Endothelial cell (in vitro differentiated cells): ENCODE measurements at regions not wholly inside any gene's neighbourhood (a gene's known extent, or its start where the extent isn't known, plus 50 kb on each side); places are given as distances from the start of the nearest gene placed in this dataset.

Source experiments
- DNase-seq: peaks from one replicate; pipeline ENCODE4 v3.0.0; 2021; ENCODE audit warnings: low spot score
- H3K27ac Mint-ChIP-seq: one replicate; pipeline ENCODE4 v1.8.0; 2021; ENCODE audit warnings: mixed read lengths, inconsistent platforms; ENCODE audit not compliant: unreplicated experiment
- H3K27me3 Mint-ChIP-seq: one replicate; pipeline ENCODE4 v1.8.0; 2021; ENCODE audit warnings: mild to moderate bottlenecking, moderate library complexity, mixed read lengths, inconsistent platforms; ENCODE audit not compliant: unreplicated experiment
- H3K36me3 Mint-ChIP-seq: one replicate; pipeline ENCODE4 v1.8.0; 2021; ENCODE audit warnings: mild to moderate bottlenecking, low read depth, mixed read lengths, inconsistent platforms; ENCODE audit not compliant: unreplicated experiment
- H3K4me1 Mint-ChIP-seq: one replicate; pipeline ENCODE4 v1.8.0; 2021; ENCODE audit warnings: mild to moderate bottlenecking, mixed read lengths, inconsistent platforms; ENCODE audit not compliant: unreplicated experiment
- H3K4me3 Mint-ChIP-seq: one replicate; pipeline ENCODE4 v1.8.0; 2021; ENCODE audit warnings: mild to moderate bottlenecking, mixed read lengths, inconsistent platforms; ENCODE audit not compliant: unreplicated experiment
- H3K9me3 Mint-ChIP-seq: one replicate; pipeline ENCODE4 v1.8.0; 2021; ENCODE audit warnings: mixed read lengths, inconsistent platforms; ENCODE audit not compliant: unreplicated experiment
- CTCF ChIP-seq: fragments of 200-600 bp; sonication (generic); IDR thresholded peaks from one replicate; pipeline ENCODE4 v1.5.0; 2021; ENCODE audit warnings: antibody characterized with exemption; ENCODE audit not compliant: unreplicated experiment

GRCh38 chr3:18951333-18951732 lies 197.0 kb upstream of the KCNH8 start:
- H3K4me1 Mint-ChIP-seq = no peaks in the 10 kb centered on the region
- no peaks in the 10 kb centered on the region for H3K9me3 Mint-ChIP-seq
- no peaks in the 10 kb centered on the region for H3K36me3 Mint-ChIP-seq
- no peak overlapping the region for H3K27ac Mint-ChIP-seq
- no peak for TF ChIP-seq CTCF
- H3K27me3 Mint-ChIP-seq = no peaks in the 10 kb centered on the region
- DNase-seq = no peak
- H3K4me3 Mint-ChIP-seq = no peak overlapping the region

GRCh38 chr3:18946524-18946923 lies 201.8 kb upstream of the KCNH8 start:
- Mint-ChIP-seq H3K27ac (no peak overlapping the region), H3K9me3 (no peaks in the 10 kb centered on the region), H3K4me1 (no peaks in the 10 kb centered on the region), H3K36me3 (no peaks in the 10 kb centered on the region), H3K4me3 (no peak overlapping the region), H3K27me3 (no peaks in the 10 kb centered on the region)
- no peak for TF ChIP-seq CTCF
- DNase-seq = no peak

- Mint-ChIP-seq H3K4me3 (no peak overlapping the region), H3K27ac (no peak overlapping the region), H3K9me3 (no peaks in the 10 kb centered on the region), H3K36me3 (no peaks in the 10 kb centered on the region), H3K27me3 (no peaks in the 10 kb centered on the region), H3K4me1 (no peaks in the 10 kb centered on the region)
- no peak for DNase-seq
- no peak for TF ChIP-seq CTCF
Observed at GRCh38 chr3:18937574-18937973, 210.7 kb upstream of the KCNH8 start.

GRCh38 chr3:18919158-18919557 lies 229.2 kb upstream of the KCNH8 start:
- TF ChIP-seq CTCF = no peak
- Mint-ChIP-seq H3K27me3 (no peaks in the 10 kb centered on the region), H3K4me3 (no peak overlapping the region), H3K9me3 (no peaks in the 10 kb centered on the region), H3K4me1 (no peaks in the 10 kb centered on the region), H3K27ac (no peak overlapping the region), H3K36me3 (no peaks in the 10 kb centered on the region)
- no peak for DNase-seq

GRCh38 chr3:18917923-18918322 lies 230.4 kb upstream of the KCNH8 start:
- no peaks in the 10 kb centered on the region for H3K9me3 Mint-ChIP-seq
- H3K27ac Mint-ChIP-seq = no peak overlapping the region
- H3K4me1 Mint-ChIP-seq = no peaks in the 10 kb centered on the region
- no peaks in the 10 kb centered on the region for H3K27me3 Mint-ChIP-seq
- no peaks in the 10 kb centered on the region for H3K36me3 Mint-ChIP-seq
- no peak for TF ChIP-seq CTCF
- H3K4me3 Mint-ChIP-seq = no peak overlapping the region
- DNase-seq = no peak
